M059J (cell line): ENCODE measurements at regions not wholly inside any gene's neighbourhood (a gene's known extent, or its start where the extent isn't known, plus 50 kb on each side); places are given as distances from the start of the nearest gene placed in this dataset.
"Not testable (repeated sequence)": the region's sequence is repeated elsewhere in the genome, so short reads cannot be mapped to it uniquely, and the experiment has no call there.

Experiments
- DNase-seq: peaks from one replicate; pipeline ENCODE4 v3.0.0-alpha.2; 2012; ENCODE audit warnings: low read depth

- no peak for DNase-seq
Observed at GRCh38 chr1:112099979-112100378, 110.5 kb upstream of the KCND3 start.

DNA sequence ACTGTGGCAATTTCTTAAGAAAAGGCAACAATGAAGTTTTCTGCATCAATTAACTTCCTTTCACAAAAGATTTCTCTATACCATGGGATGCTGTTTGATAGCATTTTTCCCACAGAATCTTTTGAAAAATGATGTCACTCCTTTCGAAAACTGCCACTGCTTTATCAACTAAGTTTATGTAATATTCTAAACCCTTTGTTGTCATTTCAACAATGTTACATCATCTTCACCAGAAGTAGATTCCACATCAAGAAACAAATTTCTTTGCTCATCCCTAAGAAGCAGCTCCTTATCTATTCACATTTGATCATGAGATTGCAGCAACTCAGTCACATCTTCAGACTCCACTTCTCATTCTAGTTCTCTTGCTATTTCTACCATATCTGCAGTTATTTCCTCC is 116.1 kb upstream of the KCND3 start:
- no peak for DNase-seq

GRCh38 chr1:112110031-112110430 is 120.6 kb upstream of the KCND3 start:
- DNase-seq: no peak

DNA sequence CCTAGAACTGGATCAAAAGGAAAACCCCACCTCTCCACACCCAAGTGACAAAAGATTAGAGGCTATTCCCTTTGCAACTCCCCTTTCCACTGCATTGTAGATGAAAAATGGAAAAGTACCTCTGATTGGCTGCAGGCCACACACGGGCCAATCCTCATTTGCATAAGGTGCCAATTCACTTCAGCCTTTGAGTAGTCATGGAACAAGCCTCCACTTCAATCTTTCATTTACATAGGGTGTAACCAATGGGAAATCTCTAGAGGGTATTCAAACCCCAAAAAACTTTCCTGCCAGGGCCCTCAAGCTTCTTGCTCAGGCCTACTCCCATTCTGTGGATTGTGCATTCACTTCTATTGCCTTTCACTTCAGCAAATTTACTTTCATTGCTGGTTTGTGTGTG is 122.3 kb upstream of the KCND3 start:
- no peak for DNase-seq

GRCh38 chr1:112114540-112114939 is 125.1 kb upstream of the KCND3 start:
- DNase-seq: no peak

DNA sequence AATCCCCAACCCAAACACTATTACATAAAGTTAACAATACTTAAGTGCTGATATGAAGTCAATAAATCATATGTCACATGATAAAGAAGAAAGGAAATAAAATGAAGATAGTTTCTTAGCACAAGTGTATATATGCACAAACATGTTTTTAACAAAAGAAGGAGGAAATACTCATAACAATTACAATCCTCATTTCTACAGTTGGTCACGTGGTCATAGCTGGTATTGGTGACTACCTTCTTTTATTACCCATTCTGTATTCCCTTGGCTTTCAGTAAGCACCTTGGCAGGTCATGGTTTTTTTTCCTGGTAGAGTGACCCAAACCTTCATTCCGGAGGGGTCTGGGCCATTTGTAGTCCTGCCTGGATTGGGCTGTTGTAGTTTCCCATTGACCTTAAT is 137.1 kb upstream of the KCND3 start:
- DNase-seq: no peak

- not testable (repeated sequence) for DNase-seq
Observed at GRCh38 chr1:112127606-112128005, 138.1 kb upstream of the KCND3 start.

DNA sequence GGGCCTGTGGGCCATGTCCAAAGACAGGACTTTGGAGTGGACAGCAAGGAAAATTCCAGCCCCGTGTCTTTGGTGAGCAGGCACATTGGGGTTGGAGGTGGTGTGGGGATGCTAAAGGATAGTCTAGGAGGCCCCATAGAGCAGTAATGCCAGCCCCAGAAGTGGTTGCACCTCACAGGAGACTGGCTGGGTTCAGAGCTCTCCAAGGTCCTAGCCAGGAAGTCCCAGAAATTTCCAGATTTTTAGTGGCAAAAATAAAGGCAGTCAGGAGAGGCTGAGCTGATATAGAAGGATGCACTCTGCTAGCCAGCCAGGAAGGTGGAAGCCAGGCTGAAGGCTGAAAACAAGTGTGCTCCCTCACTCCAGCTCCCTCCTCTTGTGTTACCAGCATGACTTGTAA is 144.0 kb upstream of the KCND3 start:
- no peak for DNase-seq

- DNase-seq: no peak
Observed at GRCh38 chr1:112140743-112141142, 151.3 kb upstream of the KCND3 start.

GRCh38 chr1:112141301-112141700 is 151.8 kb upstream of the KCND3 start:
- no peak for DNase-seq

DNA sequence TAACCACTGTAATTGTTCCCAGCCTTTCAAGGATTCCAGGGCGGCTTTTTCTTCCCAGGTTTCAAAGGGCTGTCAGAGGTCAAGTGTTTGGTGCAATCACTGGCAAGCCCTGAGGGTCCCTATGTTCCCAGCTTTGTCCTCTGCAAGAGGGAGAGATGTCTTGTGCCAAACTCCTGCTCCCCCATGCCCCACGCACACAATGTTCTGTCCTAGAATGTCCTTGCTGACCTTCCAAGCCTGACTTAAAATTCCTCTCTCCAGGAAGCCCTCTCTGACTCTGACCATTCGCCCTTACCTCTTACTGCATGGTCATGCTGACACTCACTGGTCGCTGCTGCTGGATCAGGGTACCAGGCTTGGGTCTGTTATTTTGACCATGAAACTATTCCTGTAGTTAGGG is 152.5 kb upstream of the KCND3 start:
- no peak for DNase-seq

GRCh38 chr1:112143871-112144441 is 154.5 kb upstream of the KCND3 start:
- DNase-seq: no peak

- DNase-seq: no peak
Observed at GRCh38 chr1:112144733-112145426, 155.4 kb upstream of the KCND3 start.

DNA sequence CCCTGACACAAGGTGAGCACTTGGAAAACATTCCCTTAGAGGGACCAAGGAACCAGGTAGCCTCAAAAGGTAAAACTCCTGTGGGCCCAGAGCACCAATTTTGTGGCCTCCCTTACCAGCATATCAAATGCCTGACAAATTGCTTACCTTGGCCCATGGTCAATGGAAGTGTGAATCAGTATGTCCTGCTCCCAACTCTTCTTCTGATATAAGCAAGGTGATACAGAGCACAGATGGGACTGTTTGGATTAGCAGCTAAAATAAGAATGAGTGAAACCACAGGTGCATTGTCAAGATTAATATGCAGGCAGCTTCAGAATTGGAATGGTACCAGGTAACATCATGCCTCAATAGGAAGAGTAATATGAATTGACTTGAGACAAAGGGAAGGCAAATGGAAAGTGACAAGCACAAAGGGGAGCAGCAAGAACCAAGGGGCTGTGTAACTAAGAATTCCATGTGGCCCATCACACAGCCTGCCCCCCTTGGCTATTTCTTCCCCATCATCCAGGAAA is 156.8 kb upstream of the KCND3 start:
- no peak for DNase-seq

GRCh38 chr1:112160214-112160613 is 170.7 kb upstream of the KCND3 start:
- not testable (repeated sequence) for DNase-seq

- DNase-seq: no peak
Observed at GRCh38 chr1:112165375-112165774, 175.9 kb upstream of the KCND3 start.

GRCh38 chr1:112169517-112169916 is 180.0 kb upstream of the KCND3 start:
- DNase-seq: no peak

- peak; percentile 40 for DNase-seq
Observed at GRCh38 chr1:112172294-112172882, 182.9 kb upstream of the KCND3 start.

DNA sequence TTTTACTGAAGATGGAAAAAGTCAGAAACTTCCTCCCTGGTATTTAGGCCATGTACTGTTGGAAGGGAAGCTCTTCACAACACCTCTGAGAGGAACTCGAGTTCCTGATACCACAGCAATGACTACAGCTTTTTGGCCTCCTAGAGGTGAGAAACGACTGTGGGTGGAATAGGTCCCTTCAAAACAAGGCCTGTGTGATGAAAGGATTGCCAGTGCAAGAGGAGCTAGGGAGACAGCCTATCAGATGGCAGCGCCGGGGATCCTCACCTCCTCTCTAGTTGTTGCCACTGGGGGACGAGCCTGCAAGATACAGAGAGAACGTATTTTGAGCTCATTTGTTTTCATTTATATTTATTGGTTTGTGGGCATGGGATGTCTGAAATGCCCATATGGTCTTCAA is 187.8 kb upstream of the KCND3 start:
- DNase-seq: no peak

GRCh38 chr1:112188611-112189010 is 199.1 kb upstream of the KCND3 start:
- no peak for DNase-seq

DNA sequence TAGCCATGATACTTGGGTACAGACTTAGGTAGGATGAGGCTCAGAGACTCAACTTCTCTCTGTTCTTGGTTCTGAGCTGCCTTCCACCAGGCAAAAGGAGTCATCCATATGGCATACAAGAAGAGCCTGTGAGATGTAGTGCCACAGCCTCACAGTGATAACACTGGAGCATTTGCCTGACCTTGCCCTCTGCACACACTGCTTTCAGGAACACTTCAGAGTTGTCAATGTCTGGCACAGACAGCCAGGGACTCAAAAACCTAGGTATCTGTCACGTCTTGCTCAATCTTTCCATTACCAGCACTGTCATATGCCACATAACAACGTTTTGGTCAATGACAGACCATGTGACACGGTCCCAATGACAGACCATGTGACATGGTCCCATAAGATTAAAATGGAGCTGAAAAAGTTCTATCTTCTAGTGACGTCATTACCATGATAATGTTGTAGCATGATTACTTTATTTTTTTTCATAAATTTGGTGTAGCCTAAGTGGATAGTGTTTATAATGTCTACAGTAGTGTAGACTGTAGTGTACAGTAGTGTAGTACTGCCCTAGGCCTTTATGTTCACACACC is 199.9 kb upstream of the CTTNBP2NL start:
- DNase-seq: no peak

DNA sequence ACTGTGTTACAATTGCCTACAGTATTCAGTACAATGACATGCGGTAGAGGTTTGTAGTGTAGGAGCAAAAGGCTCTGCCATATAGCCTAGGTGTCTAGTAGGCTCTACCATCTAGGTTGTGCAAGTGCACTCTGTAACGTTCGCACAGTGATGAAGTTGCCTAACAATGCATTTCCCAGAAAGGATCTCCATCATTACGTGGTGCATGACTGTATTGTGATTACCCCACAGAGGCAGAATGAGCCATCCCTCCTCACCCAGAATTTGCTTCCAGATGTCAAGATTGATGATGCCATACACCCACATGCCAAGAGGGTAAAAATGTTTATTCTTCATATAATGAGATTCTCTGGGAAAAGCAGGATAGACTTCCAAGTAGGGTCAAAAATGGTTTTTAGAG is 199.3 kb upstream of the CTTNBP2NL start:
- DNase-seq: no peak

GRCh38 chr1:112209493-112209892 is 186.5 kb upstream of the CTTNBP2NL start:
- DNase-seq: no peak
